IPS-18a (cell line): ENCODE measurements at regions not wholly inside any gene's neighbourhood (a gene's known extent, or its start where the extent isn't known, plus 50 kb on each side); places are given as distances from the start of the nearest gene placed in this dataset.

Source experiments
- H3K27ac ChIP-seq: one replicate; pipeline ENCODE4 v1.5.1; 2013; ENCODE audit warnings: low read length
- H3K27me3 ChIP-seq: one replicate; pipeline ENCODE4 v1.6.1; 2013; ENCODE audit warnings: mild to moderate bottlenecking, low read length; ENCODE audit not compliant: control insufficient read depth, insufficient read depth
- H3K36me3 ChIP-seq: one replicate; pipeline ENCODE4 v1.6.1; 2013; ENCODE audit warnings: low read depth, low read length; ENCODE audit not compliant: control insufficient read depth
- H3K4me1 ChIP-seq: one replicate; pipeline ENCODE4 v1.6.1; 2013; ENCODE audit warnings: low read depth, low read length; ENCODE audit not compliant: control insufficient read depth
- H3K4me3 ChIP-seq: one replicate; pipeline ENCODE4 v1.5.1; 2013; ENCODE audit warnings: low read length
- H3K9ac ChIP-seq: one replicate; pipeline ENCODE4 v1.6.1; 2013; ENCODE audit warnings: mild to moderate bottlenecking, low read length, moderate library complexity
- H3K9me3 ChIP-seq: one replicate; pipeline ENCODE4 v1.6.1; 2013; ENCODE audit warnings: low read depth, low read length; ENCODE audit not compliant: control insufficient read depth

GRCh38 chr9:95634114-95634513 is 117.3 kb upstream of the PTCH1 start:
- Histone ChIP-seq H3K4me3 (no peak overlapping the region), H3K27me3 (no peaks in the 10 kb centered on the region), H3K4me1 (peaks cover 3% of the 10 kb centered on the region)

GRCh38 chr9:95629585-95629984 is 112.8 kb upstream of the PTCH1 start:
- peaks cover 3% of the 10 kb centered on the region for H3K4me1 ChIP-seq
- no peaks in the 10 kb centered on the region for H3K27me3 ChIP-seq
- no peaks in the 10 kb centered on the region for H3K36me3 ChIP-seq
- no peak overlapping the region for H3K27ac ChIP-seq
- no peak overlapping the region for H3K4me3 ChIP-seq
- no peak overlapping the region for H3K9ac ChIP-seq
- H3K9me3 ChIP-seq: no peaks in the 10 kb centered on the region

More at GRCh38 chr9:95634114-95634513, 117.3 kb upstream of the PTCH1 start:
- Histone ChIP-seq H3K27ac (no peak overlapping the region), H3K36me3 (no peaks in the 10 kb centered on the region), H3K9me3 (no peaks in the 10 kb centered on the region), H3K9ac (no peak overlapping the region)

GRCh38 chr9:95627802-95628201 is 111.0 kb upstream of the PTCH1 start:
- Histone ChIP-seq H3K9me3 (no peaks in the 10 kb centered on the region), H3K9ac (no peak overlapping the region), H3K27me3 (no peaks in the 10 kb centered on the region), H3K4me3 (no peak overlapping the region), H3K4me1 (no peaks in the 10 kb centered on the region), H3K36me3 (no peaks in the 10 kb centered on the region), H3K27ac (no peak overlapping the region)

- Histone ChIP-seq H3K4me1 (no peaks in the 10 kb centered on the region), H3K27me3 (no peaks in the 10 kb centered on the region), H3K27ac (no peak overlapping the region)
Observed at GRCh38 chr9:95626885-95627558, 110.3 kb upstream of the PTCH1 start.

GRCh38 chr9:95626341-95626740 is 109.6 kb upstream of the PTCH1 start:
- no peak overlapping the region for H3K4me3 ChIP-seq
- no peaks in the 10 kb centered on the region for H3K9me3 ChIP-seq
- no peak overlapping the region for H3K9ac ChIP-seq
- H3K27me3 ChIP-seq: no peaks in the 10 kb centered on the region
- no peaks in the 10 kb centered on the region for H3K4me1 ChIP-seq
- H3K27ac ChIP-seq: no peak overlapping the region
- H3K36me3 ChIP-seq: no peaks in the 10 kb centered on the region

More at GRCh38 chr9:95626885-95627558, 110.3 kb upstream of the PTCH1 start:
- Histone ChIP-seq H3K4me3 (no peak overlapping the region), H3K36me3 (no peaks in the 10 kb centered on the region), H3K9me3 (no peaks in the 10 kb centered on the region), H3K9ac (no peak overlapping the region)

GRCh38 chr9:95623640-95624039 is 106.9 kb upstream of the PTCH1 start:
- H3K4me3 ChIP-seq: no peak overlapping the region
- H3K9me3 ChIP-seq: no peaks in the 10 kb centered on the region
- H3K4me1 ChIP-seq: no peaks in the 10 kb centered on the region
- no peak overlapping the region for H3K27ac ChIP-seq
- H3K36me3 ChIP-seq: no peaks in the 10 kb centered on the region
- H3K9ac ChIP-seq: no peak overlapping the region
- no peaks in the 10 kb centered on the region for H3K27me3 ChIP-seq

GRCh38 chr9:95620722-95621121 is 104.0 kb upstream of the PTCH1 start:
- Histone ChIP-seq H3K9me3 (no peaks in the 10 kb centered on the region), H3K4me3 (no peak overlapping the region), H3K36me3 (no peaks in the 10 kb centered on the region), H3K4me1 (no peaks in the 10 kb centered on the region), H3K9ac (no peak overlapping the region), H3K27ac (no peak overlapping the region), H3K27me3 (no peaks in the 10 kb centered on the region)

GRCh38 chr9:95620314-95620713 is 103.5 kb upstream of the PTCH1 start:
- no peaks in the 10 kb centered on the region for H3K36me3 ChIP-seq
- H3K27ac ChIP-seq: no peak overlapping the region
- H3K9me3 ChIP-seq: no peaks in the 10 kb centered on the region
- no peaks in the 10 kb centered on the region for H3K4me1 ChIP-seq
- H3K9ac ChIP-seq: no peak overlapping the region
- no peaks in the 10 kb centered on the region for H3K27me3 ChIP-seq
- no peak overlapping the region for H3K4me3 ChIP-seq

- Histone ChIP-seq H3K9ac (no peak overlapping the region), H3K27ac (no peak overlapping the region), H3K27me3 (no peaks in the 10 kb centered on the region), H3K36me3 (no peaks in the 10 kb centered on the region), H3K4me3 (no peak overlapping the region), H3K4me1 (no peaks in the 10 kb centered on the region), H3K9me3 (no peaks in the 10 kb centered on the region)
Observed at GRCh38 chr9:95615246-95615645, 98.5 kb upstream of the PTCH1 start.

- no peaks in the 10 kb centered on the region for H3K27me3 ChIP-seq
- H3K9me3 ChIP-seq: no peaks in the 10 kb centered on the region
- H3K4me3 ChIP-seq: no peak overlapping the region
- no peaks in the 10 kb centered on the region for H3K36me3 ChIP-seq
- H3K4me1 ChIP-seq: no peaks in the 10 kb centered on the region
- H3K27ac ChIP-seq: no peak overlapping the region
- H3K9ac ChIP-seq: no peak overlapping the region
Observed at GRCh38 chr9:95613670-95614069, 96.9 kb upstream of the PTCH1 start.

GRCh38 chr9:95611354-95611753 is 94.6 kb upstream of the PTCH1 start:
- H3K9ac ChIP-seq: no peak overlapping the region
- no peak overlapping the region for H3K27ac ChIP-seq
- no peaks in the 10 kb centered on the region for H3K27me3 ChIP-seq
- no peaks in the 10 kb centered on the region for H3K9me3 ChIP-seq
- H3K4me3 ChIP-seq: no peak overlapping the region
- no peaks in the 10 kb centered on the region for H3K36me3 ChIP-seq
- H3K4me1 ChIP-seq: no peaks in the 10 kb centered on the region

GRCh38 chr9:95610006-95610785 is 93.4 kb upstream of the PTCH1 start:
- Histone ChIP-seq H3K27me3 (no peaks in the 10 kb centered on the region), H3K36me3 (no peaks in the 10 kb centered on the region), H3K4me1 (peaks cover 9% of the 10 kb centered on the region), H3K27ac (no peak overlapping the region), H3K9ac (no peak overlapping the region), H3K4me3 (no peak overlapping the region), H3K9me3 (no peaks in the 10 kb centered on the region)
